GM18858 (cell line): ENCODE measurements at regions not wholly inside any gene's neighbourhood (a gene's known extent, or its start where the extent isn't known, plus 50 kb on each side); places are given as distances from the start of the nearest gene placed in this dataset.
"Not testable (repeated sequence)": the region's sequence is repeated elsewhere in the genome, so short reads cannot be mapped to it uniquely, and the experiment has no call there.

ENCODE experiments used
- ATAC-seq: cut with Tn5 transposase; IDR thresholded peaks from one replicate; pipeline ENCODE4 v1.9.1; 2021; ENCODE audit not compliant: unreplicated experiment

GRCh38 chr4:125262502-125262901 lies 52.3 kb upstream of the FAT4 start:
- no peak for ATAC-seq

DNA sequence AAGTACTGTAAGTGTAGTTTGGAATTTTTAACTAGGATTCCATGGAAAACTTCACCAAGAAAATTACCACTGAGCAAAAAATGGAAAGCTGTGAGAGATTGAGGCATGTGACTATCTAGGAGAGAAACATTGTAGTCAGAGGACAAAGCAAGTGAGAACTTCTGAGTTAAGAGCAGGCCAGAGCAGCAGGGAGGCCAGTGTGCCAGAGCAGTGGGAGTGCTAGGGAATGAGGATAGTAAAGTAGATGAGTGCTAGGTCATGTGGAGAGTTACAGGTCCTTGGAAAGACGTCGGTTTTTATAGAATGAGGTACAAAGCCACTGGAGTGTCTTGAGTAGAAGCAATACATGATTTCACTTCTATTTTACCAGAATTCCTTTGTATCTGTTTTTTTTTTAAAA lies 52.7 kb upstream of the FAT4 start:
- ATAC-seq, result no peak

DNA sequence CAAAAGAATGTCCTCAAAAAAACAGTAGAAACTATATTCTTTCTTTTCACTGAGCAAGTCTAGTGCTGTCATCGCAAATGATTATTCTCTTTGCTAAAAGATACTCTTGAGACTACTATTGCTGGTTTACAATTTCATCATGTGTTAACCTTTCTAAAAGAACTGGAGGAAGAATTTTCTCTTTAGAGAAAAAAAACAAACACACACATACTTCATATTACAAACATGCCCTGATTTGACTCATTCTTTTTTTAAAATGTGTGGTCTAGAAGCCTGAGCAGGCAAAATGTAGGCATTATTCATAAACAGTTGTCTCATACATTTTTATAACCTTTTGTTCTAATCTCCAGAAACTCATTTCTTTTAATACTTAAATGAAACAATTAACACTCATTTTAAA lies 60.6 kb upstream of the FAT4 start:
- no peak for ATAC-seq

DNA sequence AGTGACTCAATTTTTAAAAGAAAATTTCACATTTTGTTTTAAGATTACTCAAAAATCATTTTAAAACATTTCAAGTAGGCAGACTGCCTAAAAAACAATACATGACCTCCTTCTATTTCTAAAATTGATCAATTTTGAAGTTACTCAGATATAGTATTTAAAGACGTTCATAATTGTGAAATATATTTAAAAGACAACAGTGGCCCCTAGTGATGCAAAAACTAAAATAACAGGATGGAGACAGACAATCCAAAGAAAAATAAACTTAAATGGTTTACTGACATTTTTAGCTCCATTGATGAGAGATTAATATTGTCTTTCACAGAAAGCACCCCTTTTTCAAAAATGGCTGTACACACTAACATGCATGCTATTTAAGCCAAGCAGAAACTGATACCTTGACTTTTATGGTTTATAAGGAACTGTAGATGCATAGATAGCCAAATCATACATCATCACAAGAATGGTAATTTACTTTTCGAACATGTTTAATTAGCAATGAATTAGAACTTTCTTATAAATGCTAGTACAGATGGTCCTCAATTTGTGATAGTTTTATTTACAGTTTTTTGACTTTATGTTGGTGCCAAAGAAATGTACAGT lies 69.8 kb upstream of the FAT4 start:
- no peak for ATAC-seq

GRCh38 chr4:125243789-125244397 lies 70.9 kb upstream of the FAT4 start:
- no peak for ATAC-seq

- no peak for ATAC-seq
These were observed 78.8 kb upstream of the FAT4 start for GRCh38 chr4:125235971-125236370.

GRCh38 chr4:125231661-125232060 lies 83.1 kb upstream of the FAT4 start:
- ATAC-seq, result no peak

DNA sequence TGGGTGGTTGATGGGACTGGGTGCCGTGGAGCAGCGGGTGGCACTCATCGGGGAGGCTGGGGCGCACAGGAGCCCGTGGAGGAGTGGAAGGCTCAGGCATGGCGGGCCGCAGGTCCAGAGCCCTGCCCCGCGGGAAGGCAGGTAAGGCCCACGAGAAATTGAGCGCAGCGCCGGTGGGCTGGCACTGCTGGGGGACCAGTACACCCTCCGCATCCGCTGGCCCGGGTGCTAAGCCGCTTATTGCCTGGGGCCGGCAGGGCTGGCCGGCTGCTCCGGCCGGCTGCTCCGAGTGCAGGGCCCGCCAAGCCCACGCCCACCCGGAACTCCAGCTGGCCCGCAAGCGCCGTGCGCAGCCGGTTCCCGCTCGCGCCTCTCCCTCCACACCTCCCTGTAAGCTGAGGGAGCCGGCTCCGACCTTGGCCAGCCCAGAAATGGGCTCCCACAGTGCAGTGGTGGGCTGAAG lies 85.1 kb upstream of the FAT4 start:
- ATAC-seq, result no peak

GRCh38 chr4:125225806-125226205 lies 88.9 kb upstream of the FAT4 start:
- no peak for ATAC-seq

DNA sequence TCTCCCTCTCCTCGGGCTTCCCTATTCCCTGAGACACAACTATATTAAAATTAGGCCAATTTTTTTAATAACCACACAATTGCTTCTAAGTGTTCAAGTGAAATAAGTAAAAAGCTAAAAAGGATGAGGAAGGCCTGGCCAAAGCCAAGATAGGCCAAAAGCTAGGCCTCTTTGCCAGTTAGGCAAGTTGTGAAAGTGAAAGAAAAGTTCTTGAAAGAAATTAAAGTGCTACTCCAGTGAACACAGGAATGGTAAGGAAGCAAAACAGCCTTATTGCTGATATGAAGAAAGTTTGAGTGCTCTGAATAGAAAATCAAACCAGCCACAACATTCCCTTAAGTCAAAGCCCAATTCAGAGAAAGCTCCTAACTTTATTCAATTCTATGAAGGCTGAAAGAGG lies 114.2 kb upstream of the FAT4 start:
- no peak for ATAC-seq

- ATAC-seq, result no peak
These were observed 115.8 kb upstream of the FAT4 start for GRCh38 chr4:125198916-125199315.

DNA sequence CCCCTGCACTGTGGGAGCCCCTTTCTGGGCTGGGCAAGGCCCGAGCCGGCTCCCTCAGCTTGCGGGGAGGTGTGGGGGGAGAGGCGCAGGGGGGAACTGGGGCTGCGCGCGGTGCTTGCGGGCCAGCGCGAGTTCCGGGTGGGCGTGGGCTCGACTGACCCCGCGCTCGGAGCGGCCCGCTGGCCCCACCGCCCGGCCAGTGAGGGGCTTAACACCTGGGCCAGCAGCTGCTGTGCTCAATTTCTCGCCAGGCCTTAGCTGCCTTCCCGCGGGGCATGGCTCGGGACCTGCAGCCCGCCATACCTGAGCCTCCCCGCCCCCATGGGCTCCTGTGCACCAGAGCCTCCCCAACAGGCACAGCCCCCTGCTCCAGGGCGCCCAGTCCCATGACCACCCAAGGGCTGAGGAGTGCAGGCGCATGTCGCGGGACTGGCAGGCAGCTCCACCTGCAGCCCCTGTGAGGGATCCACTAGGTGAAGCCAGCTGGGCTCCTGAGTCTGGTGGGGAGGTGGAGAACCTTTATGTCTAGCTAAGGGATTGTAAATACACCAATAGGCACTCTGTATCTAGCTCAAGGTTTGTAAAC lies 122.8 kb upstream of the FAT4 start:
- ATAC-seq, result not testable (repeated sequence)

DNA sequence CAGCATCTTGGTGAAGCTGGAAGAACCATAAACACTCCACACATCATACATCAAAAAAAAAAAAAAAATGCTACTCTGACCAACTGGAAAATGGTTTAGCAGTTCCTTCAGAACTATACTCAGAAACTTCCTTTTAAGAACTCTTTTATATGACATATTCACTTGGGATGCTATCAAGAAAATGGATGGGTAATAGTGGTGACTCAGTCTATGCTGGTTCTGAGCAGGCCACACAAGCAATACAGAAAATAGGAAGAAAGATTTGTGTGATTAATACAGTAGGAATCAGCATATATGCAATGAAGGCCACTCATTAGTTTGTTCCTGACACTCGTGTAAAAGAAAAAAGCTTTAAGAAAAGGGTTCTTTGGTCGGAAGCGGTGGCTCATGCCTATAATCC lies 123.5 kb upstream of the FAT4 start:
- ATAC-seq, result no peak

DNA sequence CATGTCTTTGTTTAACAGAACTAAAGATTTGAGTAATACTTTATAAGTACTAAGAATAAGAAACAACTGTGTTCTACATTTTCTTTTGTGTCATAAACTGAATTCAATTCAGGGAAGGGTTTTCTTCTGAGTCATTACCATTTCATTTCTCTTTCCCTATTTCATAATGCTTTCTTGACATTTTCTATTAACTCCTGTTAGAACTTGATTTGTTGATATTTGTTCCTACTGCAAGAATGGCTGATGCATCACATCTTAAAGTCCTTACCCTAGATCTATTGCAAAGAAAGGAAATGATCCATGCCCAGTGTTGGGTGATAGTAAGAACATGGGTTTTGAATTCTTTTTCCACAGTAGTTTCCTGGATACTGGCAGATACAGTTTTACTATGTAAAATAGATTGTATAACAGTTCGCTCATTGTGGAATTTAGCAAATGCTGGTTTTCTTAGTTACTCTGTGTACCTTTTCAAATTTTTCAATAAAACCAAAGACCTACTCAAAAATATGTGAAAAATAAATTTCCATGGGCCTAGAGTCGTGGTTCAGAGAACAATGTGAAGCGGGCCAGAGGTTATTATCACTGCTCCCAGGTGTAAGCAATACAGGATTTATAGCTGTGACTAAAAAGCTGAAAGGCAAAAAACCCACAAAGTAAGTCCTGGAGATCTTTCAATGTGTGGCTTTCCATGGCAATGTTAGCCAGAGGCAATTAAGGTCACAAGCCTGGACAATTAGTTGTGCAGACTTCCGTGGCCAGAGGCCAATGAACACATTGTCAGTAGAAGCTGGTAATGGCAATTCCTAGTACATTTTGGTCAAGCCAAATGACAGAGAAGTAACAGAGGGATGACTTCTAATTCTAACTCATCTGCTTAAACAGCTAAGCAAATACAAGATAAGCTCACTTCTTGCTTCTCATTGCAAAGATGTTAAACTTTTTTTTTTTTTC lies 127.3 kb upstream of the FAT4 start:
- ATAC-seq, result no peak

- no peak for ATAC-seq
These were observed 130.6 kb upstream of the FAT4 start for GRCh38 chr4:125184116-125184515.

GRCh38 chr4:125181804-125182203 lies 133.0 kb upstream of the FAT4 start:
- no peak for ATAC-seq

DNA sequence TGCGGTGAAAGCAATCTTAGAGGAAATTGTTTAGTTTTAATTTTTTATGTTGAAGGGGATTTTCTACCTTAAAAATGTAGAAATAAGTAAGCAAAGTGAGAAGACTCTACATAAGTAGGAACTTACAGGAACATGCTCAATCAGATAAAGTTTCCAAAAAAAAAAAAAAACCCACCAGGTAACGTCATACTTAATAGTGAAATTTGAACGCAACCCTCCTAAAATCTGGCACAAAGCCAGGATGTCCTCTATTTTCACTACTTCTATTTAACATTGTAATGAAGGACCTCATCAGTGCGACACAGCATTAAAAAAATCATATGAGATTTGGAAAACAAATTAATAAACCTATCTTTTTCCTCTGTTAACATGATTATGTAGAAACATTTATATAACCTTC lies 135.0 kb upstream of the FAT4 start:
- ATAC-seq, result no peak

DNA sequence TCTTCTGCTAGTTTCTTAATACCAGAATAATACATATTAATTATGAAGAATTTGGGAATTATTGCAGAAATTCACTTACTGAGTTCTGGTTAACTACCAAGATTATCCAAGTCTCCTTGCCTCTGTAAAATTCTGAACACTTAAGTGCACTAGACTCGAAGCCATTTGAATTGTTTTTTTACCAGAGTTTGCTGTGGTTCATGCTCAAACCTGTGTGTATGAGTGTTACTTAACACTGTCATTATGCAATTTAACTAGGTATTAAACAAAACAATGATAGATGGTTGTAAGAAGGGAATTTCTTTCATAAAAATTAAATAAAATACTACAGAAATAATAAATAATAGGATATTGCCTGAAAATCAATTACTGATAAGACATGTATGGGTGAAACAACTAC lies 145.6 kb upstream of the FAT4 start:
- ATAC-seq, result no peak

DNA sequence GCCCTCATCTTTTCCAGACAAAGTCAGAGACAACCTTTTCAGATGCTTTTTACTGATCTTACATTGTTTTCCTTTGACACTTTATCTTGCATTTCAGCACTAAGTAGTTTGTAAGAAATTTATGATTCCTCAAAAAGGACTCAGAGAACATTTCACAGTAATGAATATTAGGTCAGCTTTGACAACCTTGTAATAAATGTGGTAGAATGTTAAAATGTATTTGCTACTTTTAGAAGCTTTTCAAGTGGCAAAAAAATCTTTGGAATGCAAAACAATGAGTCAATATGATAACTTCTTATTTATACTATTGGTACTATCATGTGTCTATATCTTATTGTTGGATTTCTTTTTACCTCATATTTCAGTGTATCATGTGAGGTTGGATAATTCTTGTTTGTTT lies 146.2 kb upstream of the FAT4 start:
- no peak for ATAC-seq

DNA sequence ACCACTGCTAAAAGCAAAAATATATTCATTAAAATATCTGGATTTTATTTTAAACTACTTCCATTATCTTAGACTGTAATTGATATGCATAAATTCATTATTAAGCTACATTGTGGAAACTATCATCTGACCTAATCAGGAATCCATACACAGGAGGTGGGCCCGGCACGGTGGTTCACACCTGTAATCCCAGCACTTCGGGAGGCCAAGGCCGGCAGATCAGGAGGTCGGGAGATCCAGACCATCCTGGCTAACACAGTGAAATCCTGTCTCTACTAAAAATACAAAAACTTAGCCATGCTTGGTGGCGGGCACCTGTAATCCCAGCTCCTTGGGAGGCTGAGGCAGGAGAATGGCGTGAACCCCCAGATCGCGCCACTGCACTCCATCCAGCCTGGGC lies 148.7 kb upstream of the FAT4 start:
- not testable (repeated sequence) for ATAC-seq

- ATAC-seq, result no peak
These were observed 155.8 kb upstream of the FAT4 start for GRCh38 chr4:125159001-125159400.

DNA sequence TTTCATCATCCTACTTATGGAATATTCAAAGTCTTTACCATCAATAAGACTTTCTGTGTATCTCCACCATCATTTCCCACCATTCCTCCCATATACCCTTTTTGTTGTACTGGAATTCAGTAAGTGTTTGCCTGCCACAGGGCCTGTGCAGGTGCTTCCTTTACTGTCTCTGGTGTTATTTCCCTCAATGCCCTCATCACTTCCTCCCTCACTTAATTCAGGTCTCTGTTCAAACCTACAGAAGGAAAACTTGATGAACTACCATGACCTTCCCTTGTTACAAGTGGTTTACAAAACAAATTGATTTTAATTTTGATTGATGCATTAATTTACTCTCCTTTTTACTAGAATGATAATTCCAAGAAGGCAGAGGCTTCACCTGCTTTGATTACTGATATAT lies 159.5 kb upstream of the FAT4 start:
- ATAC-seq, result no peak
